Medulla oblongata (tissue), 1 donor: ENCODE measurements at regions not wholly inside any gene's neighbourhood (a gene's known extent, or its start where the extent isn't known, plus 50 kb on each side); places are given as distances from the start of the nearest gene placed in this dataset.

ENCODE experiments used
- DNase-seq: peaks from one replicate; pipeline ENCODE4 v3.0.0-alpha.2; 2015; ENCODE audit errors: extremely low spot score

DNA sequence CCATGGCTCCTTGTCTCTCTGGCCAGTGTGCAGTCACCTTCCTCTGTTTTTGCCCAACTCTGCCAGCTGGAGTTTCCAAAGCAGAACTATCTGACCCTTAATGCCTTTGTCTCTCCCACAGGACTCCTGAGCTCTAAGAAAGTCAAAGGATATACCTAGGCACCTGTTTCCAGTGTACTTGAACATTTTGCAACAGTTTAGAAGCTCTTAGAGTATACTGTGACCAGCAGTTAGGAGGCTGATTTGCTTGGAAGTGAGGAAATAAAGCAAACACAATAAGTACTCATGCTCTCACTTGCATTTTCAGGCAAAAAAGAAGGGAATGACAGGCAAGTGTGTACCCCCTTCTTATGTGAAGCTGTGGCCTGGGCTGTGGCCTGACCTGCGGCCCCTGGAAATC lies 204.3 kb upstream of the PLET1 start:
- DNase-seq, result no peak

DNA sequence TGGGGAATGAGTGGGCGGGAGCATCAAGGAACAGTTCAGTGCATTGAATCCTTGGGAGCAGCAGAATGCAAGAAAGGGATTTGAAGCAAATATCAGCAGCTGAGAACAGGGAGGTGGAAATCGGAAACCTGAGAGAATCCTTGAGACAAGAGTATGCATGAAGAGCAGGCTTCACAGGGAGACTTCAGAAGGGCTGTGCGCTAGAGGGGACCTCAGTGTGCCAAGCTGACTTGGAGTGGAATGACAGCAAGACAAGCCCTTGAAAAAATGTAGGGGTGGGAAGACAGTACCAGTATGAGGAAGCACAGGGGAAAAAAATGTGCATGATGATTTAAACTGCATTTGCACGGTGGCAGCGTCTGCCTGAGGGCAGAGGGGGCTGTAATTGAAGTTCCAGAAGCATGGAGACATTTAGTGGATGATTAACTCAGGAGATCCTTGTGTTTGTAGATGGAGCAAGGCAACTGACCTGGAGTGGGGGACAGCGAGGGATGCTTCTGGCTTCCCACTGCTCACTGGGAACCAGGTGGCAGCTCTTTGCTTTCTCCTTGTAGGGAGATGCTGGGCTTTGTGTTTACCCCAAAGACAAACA lies 204.9 kb upstream of the PLET1 start:
- no peak for DNase-seq

DNA sequence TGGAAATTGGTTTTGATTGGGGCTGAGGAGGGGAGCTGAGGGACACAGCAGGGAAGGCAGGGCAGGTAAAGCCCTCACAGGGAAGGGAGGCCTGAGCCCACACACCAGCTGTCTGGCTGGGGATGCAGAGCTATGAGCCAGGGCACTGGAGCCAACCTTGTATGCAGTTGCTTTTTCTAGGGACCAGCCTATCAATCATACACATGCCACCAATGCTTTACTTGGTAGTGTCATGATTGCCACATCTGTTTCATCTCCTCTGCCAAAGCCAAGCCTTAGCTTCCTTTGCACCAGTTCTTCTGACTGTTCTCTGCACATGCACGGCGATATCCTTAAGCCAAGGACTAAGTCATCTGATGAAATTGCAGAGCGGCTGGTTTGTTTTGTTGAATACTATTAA lies 207.1 kb upstream of the PLET1 start:
- no peak for DNase-seq

GRCh38 chr11:112469376-112469775 lies 208.7 kb upstream of the PLET1 start:
- no peak for DNase-seq

- no peak for DNase-seq
These were observed 209.7 kb upstream of the PLET1 start for GRCh38 chr11:112470355-112470754.

DNA sequence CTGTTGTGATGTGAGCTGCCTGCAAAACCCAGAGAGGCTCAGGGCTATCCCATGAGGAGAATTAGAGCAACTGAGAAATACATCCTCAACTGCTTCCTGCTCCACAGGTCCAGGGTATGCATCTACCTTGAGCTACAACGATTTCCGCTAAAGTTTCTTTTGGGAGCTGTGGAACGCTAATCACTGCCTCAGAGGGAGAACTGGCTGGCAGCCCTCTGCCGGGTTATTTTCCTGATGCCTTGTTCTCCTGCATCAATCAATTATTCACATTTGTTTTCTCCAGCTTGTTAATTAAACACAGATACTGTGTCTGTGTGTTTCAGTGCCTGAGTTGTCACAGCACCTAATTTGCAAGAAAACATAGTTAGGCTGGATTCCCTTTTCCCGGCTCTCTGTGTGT lies 211.1 kb upstream of the PLET1 start:
- DNase-seq, result no peak

- no peak for DNase-seq
These were observed 216.5 kb upstream of the PLET1 start for GRCh38 chr11:112477152-112477551.

DNA sequence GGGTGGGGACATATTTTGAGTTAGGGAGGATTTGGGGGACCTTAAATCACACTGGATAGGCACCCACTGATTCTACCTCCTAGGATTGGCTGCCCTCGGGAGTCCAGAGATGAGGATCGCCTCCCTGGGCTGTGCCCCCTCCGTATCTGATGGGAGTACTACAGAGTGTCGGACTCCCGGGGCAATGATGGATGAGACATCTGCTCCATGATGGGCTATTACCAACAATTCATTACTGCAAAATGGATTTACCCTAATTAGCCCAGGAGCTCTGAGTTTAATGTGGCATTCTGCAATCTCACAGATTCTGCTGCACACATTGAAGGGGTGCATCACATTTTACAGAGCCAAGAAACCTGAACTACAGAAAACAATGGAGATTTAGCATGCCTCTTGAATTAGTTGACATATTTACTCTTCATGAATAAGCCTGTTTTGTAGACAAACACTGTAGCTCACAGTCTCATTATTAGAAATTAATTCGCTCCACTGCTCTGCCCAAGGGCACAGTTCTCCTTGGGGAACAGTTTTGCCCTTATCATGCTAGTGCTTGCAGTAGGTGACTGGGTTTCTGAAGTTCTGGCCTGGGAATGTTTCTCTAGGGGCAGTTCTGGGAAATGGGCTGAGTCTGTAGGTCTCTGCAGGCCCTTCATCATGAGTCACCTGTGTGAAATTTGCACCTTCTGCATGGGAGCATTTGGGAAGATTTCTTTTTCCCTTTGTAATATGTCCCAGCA lies 217.1 kb upstream of the PLET1 start:
- DNase-seq, result no peak

DNA sequence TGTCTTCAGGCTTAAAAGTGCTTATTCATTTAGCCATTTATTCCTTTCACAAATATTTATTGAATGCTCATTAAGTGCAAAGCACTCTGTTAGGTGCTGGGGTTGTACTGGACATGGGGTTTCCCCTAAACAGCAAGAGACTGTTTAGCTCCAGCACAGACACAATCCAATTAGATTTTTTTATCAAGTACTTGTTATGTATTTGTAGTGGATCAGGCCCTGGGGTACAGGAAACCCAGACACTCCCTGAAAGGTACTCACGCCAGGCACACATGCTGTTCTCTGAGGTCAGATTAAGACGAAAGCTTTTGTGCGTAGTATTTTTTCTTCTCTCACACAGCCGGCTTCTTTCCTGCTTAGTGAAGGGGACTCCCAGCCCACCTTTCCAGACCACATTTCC lies 218.1 kb upstream of the PLET1 start:
- DNase-seq, result no peak

DNA sequence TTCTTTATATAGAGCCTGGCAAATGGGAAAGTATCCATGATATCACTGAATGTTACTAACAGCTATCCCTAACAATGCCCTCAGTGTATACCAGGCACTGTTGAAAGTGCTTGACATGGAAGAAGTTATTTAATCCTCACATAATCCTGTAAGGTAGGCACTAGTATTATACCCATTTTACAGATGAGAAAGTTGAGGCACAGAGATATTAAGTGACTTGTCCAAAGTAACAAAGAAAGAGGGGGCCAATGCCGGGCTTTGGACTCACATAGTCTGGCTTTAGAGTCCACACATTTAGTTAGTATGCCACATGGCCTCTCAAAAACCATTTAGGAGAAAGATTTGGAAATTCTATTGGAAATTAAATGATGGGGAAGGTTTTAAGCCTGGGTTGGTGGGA lies 220.8 kb upstream of the PLET1 start:
- DNase-seq, result no peak

GRCh38 chr11:112481893-112482292 lies 221.2 kb upstream of the PLET1 start:
- DNase-seq, result no peak

DNA sequence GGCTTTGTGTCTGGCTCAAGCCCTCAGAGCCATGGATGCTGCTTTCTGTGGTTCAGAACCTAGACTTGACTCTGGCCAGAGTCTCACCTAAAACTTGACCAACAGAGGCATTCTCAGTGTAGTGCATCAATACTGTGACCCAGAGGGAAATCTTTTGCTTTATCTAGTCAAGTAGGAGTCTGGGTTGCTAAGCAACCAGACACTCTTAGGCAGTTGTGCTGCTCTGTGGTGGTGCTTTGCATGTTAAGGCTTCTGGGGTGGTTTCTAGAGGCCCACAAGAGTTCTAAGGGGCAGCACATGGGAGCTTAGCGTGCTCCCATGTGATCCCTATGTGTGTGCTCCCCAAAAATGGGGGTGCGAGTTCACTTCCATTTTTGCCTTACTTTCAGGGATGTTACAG lies 224.6 kb upstream of the PLET1 start:
- no peak for DNase-seq

DNA sequence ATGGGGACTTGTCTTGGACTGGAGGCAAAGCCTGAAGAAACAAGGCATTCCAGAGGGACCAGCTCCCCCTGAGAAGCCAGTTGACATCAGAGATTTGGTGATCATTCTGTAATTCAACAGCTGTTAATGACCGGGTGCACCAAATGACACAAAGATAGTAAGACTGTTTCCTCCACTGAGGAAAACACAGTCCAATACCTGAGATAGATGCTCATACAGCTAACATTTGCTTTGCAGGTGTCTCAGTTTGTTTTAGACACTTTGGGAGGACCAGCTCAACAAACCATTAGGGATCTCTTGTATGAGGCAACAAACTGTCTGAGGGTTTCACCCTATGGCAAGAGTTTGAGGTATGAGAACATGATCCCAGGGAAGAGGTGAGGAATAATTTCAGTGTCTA lies 237.2 kb upstream of the PLET1 start:
- no peak for DNase-seq

DNA sequence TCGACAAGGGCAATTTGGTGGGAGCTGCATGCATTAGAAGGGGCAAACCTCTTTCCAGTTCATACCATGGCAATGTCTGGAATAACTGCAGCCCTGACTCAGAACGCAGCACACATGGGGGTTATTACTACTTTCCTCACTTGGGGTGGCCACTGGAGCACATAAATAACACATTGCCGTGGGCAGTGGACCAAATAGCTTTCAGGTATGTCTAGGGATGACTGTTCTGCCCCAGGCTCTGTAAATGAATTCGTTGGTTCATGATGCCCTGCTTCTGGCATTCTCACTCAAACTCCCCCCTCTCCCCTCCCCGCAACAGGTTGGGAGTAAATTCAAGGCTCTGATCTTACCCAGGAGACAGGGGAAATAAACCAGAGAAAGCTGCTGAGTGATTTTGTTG lies 238.0 kb upstream of the PLET1 start:
- no peak for DNase-seq

DNA sequence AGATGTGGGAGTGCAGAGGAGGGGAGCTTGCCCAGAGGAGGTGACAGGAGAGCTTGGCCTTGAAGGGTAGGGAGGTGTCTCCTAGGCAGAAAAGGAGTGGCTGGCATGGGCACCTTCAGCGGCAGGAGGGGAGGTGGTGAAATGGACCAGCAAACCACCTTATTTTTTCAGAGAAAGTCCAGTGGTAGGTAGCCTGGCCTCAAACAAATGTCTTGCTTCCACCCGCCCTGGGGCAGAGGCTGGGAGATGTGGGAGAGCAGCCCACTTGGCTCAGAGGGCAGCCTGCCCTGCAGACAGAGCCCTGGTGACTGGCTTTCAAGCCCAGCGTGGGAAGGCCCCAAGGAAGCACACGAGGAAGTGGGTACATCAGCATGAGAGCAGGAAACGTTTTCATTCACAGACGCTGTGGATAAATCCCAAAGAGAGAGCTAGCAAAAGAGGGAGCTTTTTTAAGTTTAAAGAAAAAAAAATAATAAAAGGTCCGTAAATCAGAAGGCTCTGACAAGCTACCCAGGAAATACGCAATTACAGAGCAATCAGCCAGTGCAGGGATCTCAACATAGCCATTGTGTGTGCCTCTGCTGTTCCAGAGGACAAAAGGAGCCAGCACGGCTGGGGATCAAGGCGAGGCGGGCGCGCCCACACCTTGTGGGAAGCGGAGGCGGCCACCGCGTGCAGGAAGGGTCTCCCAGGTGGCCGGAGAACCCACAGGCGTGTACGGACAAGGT lies 238.7 kb upstream of the PLET1 start:
- peak; percentile 10 for DNase-seq

- DNase-seq, result no peak
These were observed 239.2 kb upstream of the PLET1 start for GRCh38 chr11:112499881-112500204.

- DNase-seq, result no peak
These were observed 242.8 kb upstream of the PLET1 start for GRCh38 chr11:112503410-112503809.

DNA sequence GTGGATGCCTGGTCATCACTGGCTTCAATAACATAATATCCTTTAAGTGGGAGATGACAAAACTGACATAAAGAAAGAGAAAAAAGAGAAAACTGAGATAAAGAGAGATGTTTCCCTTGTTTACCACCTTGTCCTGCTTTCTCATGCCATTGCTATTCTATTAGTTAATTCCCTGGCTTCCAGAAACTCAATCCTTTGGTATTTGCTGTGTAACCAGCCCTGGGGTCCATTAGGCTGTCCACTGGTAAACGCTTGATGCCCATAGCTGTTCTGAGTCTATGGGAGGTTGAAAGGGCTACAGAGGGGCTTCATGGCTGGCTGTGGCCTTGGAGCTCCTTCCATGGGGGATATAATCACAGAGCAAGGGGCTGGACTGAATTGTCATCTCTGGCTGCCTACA lies 243.4 kb upstream of the PLET1 start:
- DNase-seq, result no peak

DNA sequence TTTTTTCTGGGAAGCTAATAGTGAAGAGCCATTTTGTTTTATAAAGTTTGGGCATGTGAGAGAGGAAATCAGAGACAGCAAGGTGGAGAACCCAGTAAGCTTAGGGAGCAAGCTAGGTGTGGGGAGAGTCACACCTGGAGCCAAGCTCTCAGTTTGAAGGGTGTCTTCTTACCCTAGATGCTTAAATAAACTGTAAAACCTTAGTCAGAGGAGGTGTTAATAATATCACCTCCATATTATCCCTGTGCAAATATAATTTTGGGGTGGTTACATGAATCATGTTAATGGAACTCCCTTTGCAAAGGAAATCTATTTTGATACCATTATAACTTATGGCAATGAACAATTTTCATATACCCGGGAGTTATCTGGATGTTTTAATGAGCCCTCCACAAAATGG lies 246.2 kb upstream of the PLET1 start:
- no peak for DNase-seq

DNA sequence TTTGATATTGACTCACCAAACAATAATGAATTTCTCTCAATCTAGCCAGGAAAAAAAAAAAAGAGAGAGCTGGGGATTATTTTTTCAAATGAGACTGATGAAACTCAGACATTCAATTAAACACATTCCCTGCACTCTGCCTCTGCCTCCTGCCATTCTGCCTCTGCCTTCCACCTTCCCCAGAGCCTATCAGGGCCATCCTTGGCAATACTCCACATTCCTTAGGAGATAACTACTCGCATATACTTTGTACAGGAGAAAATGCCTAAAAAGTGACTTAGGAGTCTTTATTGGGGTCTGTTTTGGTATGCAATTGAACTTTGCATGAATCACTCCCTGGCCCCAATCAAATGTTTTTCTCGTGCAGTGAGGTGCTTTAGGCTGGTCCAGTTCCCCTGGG lies 246.6 kb upstream of the PLET1 start:
- no peak for DNase-seq

DNA sequence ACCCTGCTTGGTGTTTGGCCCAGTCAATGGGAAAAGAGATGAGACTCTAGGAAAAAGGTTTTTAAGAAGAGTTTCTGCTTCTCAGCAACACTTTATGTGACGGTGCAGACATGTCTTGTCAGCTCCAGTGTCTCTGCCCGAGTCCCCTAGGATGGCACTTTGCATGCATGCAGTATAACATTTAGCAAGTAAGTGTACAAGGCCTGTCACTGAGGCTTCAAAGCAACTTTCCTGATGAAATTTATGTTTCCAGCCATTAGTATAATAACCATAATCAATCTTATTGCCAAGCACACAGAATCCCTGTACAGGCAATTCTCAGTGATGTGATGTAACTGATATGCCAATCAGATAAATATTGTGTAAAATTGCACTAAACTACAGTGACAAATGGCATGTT lies 248.1 kb upstream of the PLET1 start:
- DNase-seq, result no peak

DNA sequence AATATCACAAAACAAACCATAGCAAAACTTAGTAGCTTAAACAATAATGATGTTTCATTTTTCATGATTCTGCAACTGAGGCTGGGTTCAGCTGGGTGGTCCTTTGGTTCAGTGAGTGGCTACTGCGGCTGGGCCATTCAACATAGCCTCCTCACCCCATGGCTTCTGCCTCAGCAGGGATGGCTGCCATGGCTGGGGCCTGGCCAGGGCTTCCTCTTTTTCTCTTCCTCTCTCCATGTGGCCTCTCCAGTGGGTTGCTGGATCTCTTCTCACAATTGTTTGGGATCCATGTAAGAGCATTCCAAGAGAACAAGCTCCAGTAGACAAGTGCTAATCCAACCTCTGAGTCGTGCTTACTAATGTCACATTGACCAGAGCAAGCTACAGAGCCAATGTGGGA lies 248.6 kb upstream of the PLET1 start:
- no peak for DNase-seq

- DNase-seq, result no peak
These were observed 250.6 kb upstream of the PLET1 start for GRCh38 chr11:112511271-112511670.
